ENCODE measurements at regions not wholly inside any gene's neighbourhood (a gene's known extent, or its start where the extent isn't known, plus 50 kb on each side); places are given as distances from the start of the nearest gene placed in this dataset.
"Not testable (repeated sequence)": the region's sequence is repeated elsewhere in the genome, so short reads cannot be mapped to it uniquely, and the experiment has no call there.

DNA sequence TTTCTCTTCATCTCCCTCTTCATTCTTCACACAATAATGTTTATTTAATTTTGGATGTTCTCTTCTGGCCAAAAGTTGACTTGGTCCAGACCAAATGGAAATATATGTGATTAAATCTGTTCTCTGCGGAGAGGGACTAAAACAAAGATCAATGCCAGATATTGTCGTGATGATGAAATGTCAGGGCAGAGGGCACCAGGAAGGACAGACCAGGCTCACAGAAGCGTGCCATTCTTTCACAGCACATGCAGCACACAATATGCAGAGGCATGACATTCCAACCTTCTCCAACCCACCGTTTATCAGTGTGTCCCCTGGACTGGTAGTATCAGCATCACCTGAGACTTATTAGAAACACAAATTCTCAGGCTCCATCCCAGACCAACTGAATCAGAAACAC is 125.2 kb upstream of the PLGLB2 start:
- TF ChIP-seq, protein P1, sequence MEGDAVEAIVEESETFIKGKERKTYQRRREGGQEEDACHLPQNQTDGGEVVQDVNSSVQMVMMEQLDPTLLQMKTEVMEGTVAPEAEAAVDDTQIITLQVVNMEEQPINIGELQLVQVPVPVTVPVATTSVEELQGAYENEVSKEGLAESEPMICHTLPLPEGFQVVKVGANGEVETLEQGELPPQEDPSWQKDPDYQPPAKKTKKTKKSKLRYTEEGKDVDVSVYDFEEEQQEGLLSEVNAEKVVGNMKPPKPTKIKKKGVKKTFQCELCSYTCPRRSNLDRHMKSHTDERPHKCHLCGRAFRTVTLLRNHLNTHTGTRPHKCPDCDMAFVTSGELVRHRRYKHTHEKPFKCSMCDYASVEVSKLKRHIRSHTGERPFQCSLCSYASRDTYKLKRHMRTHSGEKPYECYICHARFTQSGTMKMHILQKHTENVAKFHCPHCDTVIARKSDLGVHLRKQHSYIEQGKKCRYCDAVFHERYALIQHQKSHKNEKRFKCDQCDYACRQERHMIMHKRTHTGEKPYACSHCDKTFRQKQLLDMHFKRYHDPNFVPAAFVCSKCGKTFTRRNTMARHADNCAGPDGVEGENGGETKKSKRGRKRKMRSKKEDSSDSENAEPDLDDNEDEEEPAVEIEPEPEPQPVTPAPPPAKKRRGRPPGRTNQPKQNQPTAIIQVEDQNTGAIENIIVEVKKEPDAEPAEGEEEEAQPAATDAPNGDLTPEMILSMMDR (IDR thresholded peaks at IDR 0.05): not testable (repeated sequence)
- not testable (repeated sequence) for TF ChIP-seq POLR2A (IDR thresholded peaks at IDR 0.05)

All from lower leg skin (tissue), 3 donors.